Activated CD8-positive, alpha-beta memory T cell treated with anti-CD3 and anti-CD28 coated beads for 36 hours (primary cell): ENCODE measurements at regions not wholly inside any gene's neighbourhood (a gene's known extent, or its start where the extent isn't known, plus 50 kb on each side); places are given as distances from the start of the nearest gene placed in this dataset.

Experiments
- CTCF ChIA-PET: fragments of 350-600 bp; sonication (Branson Sonifier 250); formaldehyde crosslinking; loops from one replicate; lab custom pipeline; 2021; ENCODE audit warnings: antibody characterized with exemption; lab: Charles Lee
- POLR2A ChIA-PET: fragments of 350-600 bp; sonication (Branson Sonifier 250); formaldehyde crosslinking; loops from one replicate; lab custom pipeline; 2021; ENCODE audit warnings: antibody characterized with exemption; lab: Charles Lee

- POLR2A ChIA-PET, result no interaction called here
- CTCF ChIA-PET, result no interaction called here
These were observed 265.2 kb upstream of the APCDD1 start for GRCh38 chr18:10188971-10189810.

DNA sequence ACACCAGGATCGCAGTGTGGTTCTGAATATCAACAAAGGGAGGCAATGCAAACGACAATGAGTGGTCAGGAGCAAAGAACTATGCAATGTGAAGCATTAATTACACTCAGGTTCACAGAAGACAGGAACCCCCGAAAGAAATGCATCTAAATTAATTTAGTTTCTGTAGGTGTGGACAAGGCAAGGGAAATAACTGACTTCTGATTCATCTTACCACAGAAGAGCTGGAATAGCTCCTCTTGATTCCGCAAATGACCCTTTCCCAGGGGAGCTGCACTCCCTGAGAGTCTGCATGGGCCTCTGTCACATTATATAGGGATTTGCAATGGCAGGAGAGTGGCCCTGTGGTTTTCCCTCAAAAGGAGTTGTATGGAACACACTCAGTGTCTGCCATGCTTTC is 263.9 kb upstream of the APCDD1 start:
- POLR2A ChIA-PET, result no interaction called here
- CTCF ChIA-PET, result no interaction called here

GRCh38 chr18:10193444-10193843 is 261.0 kb upstream of the APCDD1 start:
- ChIA-PET CTCF (no interaction called here), POLR2A (no interaction called here)

DNA sequence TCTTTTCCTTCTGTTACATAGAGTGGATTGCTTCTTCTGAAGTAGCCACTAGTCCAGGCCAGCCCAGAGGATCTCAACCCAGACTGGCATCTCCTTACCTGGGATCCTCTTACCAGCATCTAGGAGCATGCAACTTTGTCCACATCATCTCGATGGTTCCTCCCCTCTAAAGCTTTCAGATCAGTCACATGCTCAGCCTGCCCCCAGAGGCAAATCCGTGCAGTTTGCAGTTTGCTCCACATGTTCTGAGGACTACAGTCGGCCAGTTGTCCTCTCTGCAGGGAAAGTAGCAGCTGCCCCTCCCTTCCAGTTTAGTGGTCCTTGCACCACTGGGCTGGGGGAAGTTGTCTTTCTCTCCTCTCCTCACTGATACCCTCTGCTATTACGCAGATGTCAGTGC is 259.8 kb upstream of the APCDD1 start:
- ChIA-PET POLR2A (no interaction called here), CTCF (no interaction called here)

- POLR2A ChIA-PET, result no interaction called here
These were observed 258.9 kb upstream of the APCDD1 start for GRCh38 chr18:10195529-10195928.

DNA sequence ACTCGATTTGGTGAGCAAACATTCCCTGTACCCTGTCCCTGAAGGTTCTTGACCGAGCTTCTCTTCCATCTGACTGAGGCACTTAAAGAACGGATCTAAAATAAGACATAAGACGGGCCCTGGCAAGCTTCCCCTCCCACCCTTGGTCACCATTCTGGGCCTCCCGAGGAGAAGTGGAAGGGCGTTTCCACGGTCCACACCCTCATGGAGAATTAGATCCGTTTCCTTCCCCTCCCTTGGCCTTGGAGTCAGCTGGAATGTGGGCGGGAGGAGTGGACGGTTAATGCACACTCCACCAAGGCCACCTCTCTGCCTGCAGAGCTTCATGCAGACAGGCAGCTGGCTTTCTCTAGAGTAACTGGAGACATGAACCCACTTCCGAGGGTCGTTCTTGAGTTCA is 257.3 kb upstream of the APCDD1 start:
- CTCF ChIA-PET, result no interaction called here
- POLR2A ChIA-PET, result no interaction called here

More at GRCh38 chr18:10195529-10195928, 258.9 kb upstream of the APCDD1 start:
- CTCF ChIA-PET, result no interaction called here

- ChIA-PET CTCF (no interaction called here), POLR2A (no interaction called here)
These were observed 253.2 kb upstream of the APCDD1 start for GRCh38 chr18:10201226-10201625.

- CTCF ChIA-PET, result no interaction called here
- POLR2A ChIA-PET, result no interaction called here
These were observed 252.8 kb upstream of the APCDD1 start for GRCh38 chr18:10201659-10202058.

DNA sequence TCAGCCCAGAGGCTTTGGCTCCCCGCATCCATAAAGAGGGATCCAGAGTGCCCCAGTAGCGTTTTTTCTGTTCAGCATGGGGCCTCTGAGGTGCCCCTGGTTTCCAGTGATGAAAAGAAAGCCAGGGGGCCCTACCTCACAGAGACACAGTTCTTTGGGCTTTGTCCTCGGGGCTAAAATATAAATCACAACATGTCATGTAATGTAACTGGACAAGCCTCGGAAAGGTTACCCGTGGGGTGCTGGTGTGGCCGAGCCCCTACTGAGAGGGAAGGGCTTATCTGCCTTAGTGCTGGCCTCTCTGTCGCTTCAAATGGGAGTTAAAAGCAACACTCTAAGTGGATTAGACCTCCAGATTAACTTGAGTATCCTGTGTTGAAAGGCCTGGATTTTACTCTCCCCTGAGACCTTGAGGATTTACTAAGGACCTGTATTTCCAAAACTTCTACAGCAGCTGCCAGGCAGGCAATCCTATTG is 251.6 kb upstream of the APCDD1 start:
- ChIA-PET POLR2A (no interaction called here), CTCF (no interaction called here)

DNA sequence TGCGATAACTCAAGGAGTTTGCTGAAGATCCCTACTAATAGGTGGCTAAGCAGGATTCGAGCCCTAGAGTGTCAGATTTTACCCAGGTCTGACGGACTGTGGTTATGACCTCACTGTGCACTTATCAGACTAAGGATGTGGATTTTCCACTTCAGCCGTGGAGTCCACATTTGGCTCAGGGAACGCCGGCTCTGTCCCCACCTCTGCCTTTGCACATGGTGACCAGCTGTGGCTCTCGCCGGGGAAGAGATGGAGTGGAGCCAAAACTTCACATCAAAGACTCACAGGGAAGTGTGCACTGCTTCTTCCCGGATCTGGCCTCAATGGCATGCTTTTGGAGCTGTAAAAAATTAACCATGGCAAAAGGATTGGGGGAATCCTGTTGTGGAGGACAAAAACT is 249.3 kb upstream of the APCDD1 start:
- POLR2A ChIA-PET, result no interaction called here
- CTCF ChIA-PET, result no interaction called here

DNA sequence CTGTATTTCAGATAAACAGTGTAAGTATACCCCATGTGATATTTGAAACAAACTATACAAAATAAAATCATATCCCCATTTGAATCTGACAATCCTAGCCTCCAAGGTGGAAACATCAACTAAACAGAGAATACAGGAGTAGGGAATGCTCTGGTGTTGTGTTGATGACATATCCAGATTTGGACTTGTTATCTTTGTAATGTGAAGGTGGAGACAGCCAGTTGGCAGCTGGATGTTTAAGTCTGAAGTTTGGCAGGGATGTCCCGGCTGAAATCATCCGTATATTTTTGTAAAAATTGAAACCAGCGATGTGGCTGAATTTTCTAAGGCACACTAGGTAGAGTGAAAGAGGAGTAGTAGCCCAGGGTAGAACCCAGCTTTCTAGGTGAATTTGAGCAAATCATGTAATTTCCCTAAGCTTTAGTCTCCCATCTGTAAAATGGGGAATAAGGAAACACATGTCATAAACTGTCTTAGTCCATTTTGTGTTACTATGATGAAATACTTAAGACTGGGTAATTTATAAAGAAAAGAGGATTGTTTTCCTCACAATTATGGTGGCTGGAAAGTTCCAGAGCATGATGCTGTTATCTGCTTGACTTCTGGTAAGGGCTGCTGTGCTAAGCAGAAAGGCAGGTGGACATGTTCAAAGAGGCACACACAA is 246.6 kb upstream of the APCDD1 start:
- ChIA-PET CTCF (no interaction called here), POLR2A (no interaction called here)

DNA sequence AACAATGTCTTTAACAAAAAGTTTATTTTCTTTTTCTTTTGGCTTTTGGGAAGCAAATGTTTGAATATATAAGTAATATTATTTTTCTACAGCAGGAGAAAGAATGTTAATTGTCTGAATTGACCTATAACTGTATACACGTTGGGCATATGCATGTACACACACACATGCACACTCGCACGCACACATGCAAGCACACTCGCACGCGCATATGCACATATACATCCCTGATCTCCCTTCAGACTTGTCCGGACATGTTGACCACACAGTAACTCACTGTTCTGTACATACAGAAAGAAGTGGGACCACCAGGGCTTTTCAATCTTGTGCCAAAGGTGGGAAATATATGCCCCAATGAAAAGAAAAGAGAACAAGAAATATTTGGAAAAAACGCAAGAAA is 245.1 kb upstream of the APCDD1 start:
- POLR2A ChIA-PET, result no interaction called here

GRCh38 chr18:10210057-10210633 is 244.3 kb upstream of the APCDD1 start:
- ChIA-PET CTCF (no interaction called here), POLR2A (no interaction called here)

More for the DNA sequence above, 245.1 kb upstream of the APCDD1 start:
- CTCF ChIA-PET, result no interaction called here

- POLR2A ChIA-PET, result no interaction called here
- CTCF ChIA-PET, result no interaction called here
These were observed 240.9 kb upstream of the APCDD1 start for GRCh38 chr18:10213526-10213925.

DNA sequence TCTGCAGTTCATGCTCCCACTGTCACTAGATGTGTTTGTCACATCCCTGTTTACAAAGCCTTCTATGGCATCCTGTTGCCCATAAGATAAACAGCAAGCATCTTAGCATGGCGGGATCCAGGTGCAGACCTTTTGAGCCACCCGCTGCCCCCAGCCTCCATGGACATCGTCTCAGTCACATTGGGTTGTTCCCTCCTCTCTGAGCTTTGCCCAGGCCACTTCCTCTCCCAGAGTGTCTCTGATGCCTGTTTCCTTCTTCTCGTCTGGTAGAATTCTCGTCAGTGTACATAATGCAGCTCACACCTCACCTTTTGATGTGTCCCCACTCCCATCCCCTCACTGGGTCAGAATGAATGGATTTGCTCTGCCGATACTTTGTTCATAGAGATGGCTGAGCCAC is 239.0 kb upstream of the APCDD1 start:
- CTCF ChIA-PET, result no interaction called here

DNA sequence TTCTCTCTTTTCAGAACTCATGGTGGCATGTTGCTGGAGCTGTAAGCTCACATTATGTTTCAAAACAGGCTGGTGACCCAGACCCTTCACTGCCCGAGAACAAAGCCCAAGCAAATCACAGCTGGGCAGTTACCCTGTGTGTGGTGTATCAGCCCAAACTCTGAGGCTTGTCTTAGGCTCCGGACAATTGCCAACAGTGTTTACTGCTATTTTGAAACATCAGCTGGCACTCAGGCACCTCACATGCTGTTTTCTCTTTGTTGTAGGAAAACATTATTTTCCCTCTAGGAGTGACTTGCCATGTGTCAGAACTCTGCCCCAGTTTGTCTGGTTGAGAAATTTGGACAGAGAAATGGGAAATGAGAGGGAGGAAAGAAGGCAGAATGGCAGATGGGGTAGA is 237.6 kb upstream of the APCDD1 start:
- ChIA-PET CTCF (no interaction called here), POLR2A (no interaction called here)

More for the DNA sequence above, 239.0 kb upstream of the APCDD1 start:
- POLR2A ChIA-PET, result no interaction called here

- ChIA-PET CTCF (no interaction called here), POLR2A (no interaction called here)
These were observed 237.2 kb upstream of the APCDD1 start for GRCh38 chr18:10217211-10217610.

DNA sequence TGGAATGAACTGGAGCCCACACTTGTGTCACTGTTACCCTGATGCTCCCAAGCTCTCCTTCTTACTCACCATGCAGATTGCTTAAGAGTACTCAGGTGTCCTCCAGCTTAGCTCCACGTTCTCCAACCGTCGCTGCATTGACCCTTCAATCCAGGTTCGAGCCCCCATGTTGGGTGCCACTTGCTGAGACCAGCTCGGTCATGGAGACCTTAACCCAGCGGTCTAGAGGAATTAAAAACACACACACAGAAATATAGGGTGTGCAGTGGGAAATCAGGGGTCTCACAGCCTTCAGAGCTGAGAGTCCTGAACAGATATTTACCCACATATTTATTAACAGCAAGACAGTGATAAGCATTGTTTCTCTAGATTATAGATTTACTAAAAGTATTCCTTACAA is 229.1 kb upstream of the APCDD1 start:
- ChIA-PET CTCF (no interaction called here), POLR2A (no interaction called here)

GRCh38 chr18:10226971-10227370 is 227.5 kb upstream of the APCDD1 start:
- CTCF ChIA-PET, result no interaction called here
- POLR2A ChIA-PET, result no interaction called here

GRCh38 chr18:10228326-10228725 is 226.1 kb upstream of the APCDD1 start:
- CTCF ChIA-PET, result interaction anchor here (0.6 kb wide), 1 partner anchor 157 kb away, joined by 3 read pairs; no protein-coding TSS in a partner anchor
- POLR2A ChIA-PET, result no interaction called here

DNA sequence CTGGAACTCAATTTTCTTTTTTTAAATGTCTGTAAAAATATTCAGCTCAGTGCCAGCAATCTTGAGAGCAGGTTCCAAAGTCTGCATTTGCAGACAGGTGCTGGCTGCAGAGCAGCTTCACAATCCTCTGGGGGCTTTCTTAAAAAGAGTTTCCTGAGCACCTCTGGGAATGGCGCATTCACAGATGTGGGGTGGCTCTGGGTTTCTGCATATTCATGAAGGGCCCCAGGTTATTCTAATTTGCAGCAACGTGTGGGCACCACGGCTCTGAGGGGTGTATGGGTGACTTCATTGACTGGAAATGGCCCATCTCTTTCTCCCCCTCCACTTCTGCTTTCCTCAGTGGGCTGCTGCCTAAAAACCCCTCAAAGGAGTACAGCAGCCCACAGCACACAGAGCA is 225.0 kb upstream of the APCDD1 start:
- ChIA-PET CTCF (no interaction called here), POLR2A (no interaction called here)
